OCI-LY7 (cell line): ENCODE measurements at regions not wholly inside any gene's neighbourhood (a gene's known extent, or its start where the extent isn't known, plus 50 kb on each side); places are given as distances from the start of the nearest gene placed in this dataset.

Experiments
- BruUV-seq: library from RNA; stranded (reverse); fragments of 400-500 nt; replicated peaks from 2 replicates; lab custom pipeline; 2021; lab: Mats Ljungman, UMichigan
- CTCF ChIA-PET: fragments of 300-600 bp; sonication (Branson Sonifier 250); formaldehyde crosslinking; loops from one replicate; lab custom pipeline; 2022; ENCODE audit warnings: antibody characterized with exemption; ENCODE audit not compliant: unreplicated experiment; lab: Charles Lee
- POLR2A ChIA-PET: fragments of 300-600 bp; sonication (Branson Sonifier 250); formaldehyde crosslinking; loops from one replicate; lab custom pipeline; 2022; ENCODE audit warnings: antibody characterized with exemption; lab: Charles Lee
- DNase-seq: peaks from one replicate; pipeline ENCODE4 v3.0.0-alpha.2; 2015; ENCODE audit warnings: low spot score
- H2AFZ ChIP-seq: fragments of 200-600 bp; sonication (generic), shearing (Covaris generic); 2 replicates; pipeline ENCODE4 v1.6.1; 2014; ENCODE audit warnings: mild to moderate bottlenecking, antibody characterized with exemption, low read length, moderate library complexity
- H3K27ac ChIP-seq: fragments of 200-600 bp; sonication (generic); 2 replicates; pipeline ENCODE4 v1.5.1; 2014; ENCODE audit warnings: mixed run types, low read depth, mild to moderate bottlenecking, moderate library complexity, low read length, inconsistent platforms; ENCODE audit not compliant: poor library complexity, severe bottlenecking
- H3K36me3 ChIP-seq: fragments of 200-600 bp; sonication (generic); 2 replicates; pipeline ENCODE4 v1.6.1; 2014; ENCODE audit warnings: mild to moderate bottlenecking, antibody characterized with exemption, low read length, moderate library complexity, mixed read lengths; ENCODE audit not compliant: insufficient read depth
- H3K4me1 ChIP-seq: fragments of 200-600 bp; sonication (generic); 2 replicates; pipeline ENCODE4 v1.5.1; 2014; ENCODE audit warnings: mild to moderate bottlenecking, low read length; ENCODE audit not compliant: insufficient read depth, poor library complexity, severe bottlenecking
- H3K4me2 ChIP-seq: fragments of 200-600 bp; sonication (generic); 2 replicates; pipeline ENCODE4 v1.6.1; 2014; ENCODE audit warnings: mild to moderate bottlenecking, low read length
- H3K4me3 ChIP-seq: fragments of 200-600 bp; sonication (generic); 2 replicates; pipeline ENCODE4 v1.5.1; 2014; ENCODE audit warnings: mild to moderate bottlenecking, low read depth, low read length; ENCODE audit not compliant: poor library complexity, severe bottlenecking
- H3K79me2 ChIP-seq: fragments of 200-600 bp; sonication (generic); 2 replicates; pipeline ENCODE4 v1.6.1; 2016; ENCODE audit warnings: low read depth, mild to moderate bottlenecking, low read length, moderate library complexity, mixed read lengths; ENCODE audit not compliant: insufficient read depth
- H3K9me2 ChIP-seq: fragments of 200-600 bp; sonication (generic); 2 replicates; pipeline ENCODE4 v1.6.1; 2016; ENCODE audit warnings: mild to moderate bottlenecking, low read length, mixed read lengths; ENCODE audit not compliant: insufficient read depth
- H3K9me3 ChIP-seq: fragments of 200-600 bp; sonication (generic); 2 replicates; pipeline ENCODE4 v1.6.1; 2014; ENCODE audit warnings: mild to moderate bottlenecking, mixed run types, low read length, mixed read lengths
- H4K20me1 ChIP-seq: fragments of 200-600 bp; sonication (generic); 2 replicates; pipeline ENCODE4 v1.6.1; 2014; ENCODE audit warnings: mild to moderate bottlenecking, antibody characterized with exemption, low read length, moderate library complexity, mixed read lengths; ENCODE audit not compliant: insufficient read depth
- CTCF ChIP-seq: fragments of 200-600 bp; sonication (generic); conservative IDR thresholded peaks from 2 replicates; pipeline ENCODE4 v1.5.1; 2014; ENCODE audit warnings: mild to moderate bottlenecking, antibody characterized with exemption, low read length, moderate library complexity, mixed read lengths
- EZH2phosphoT487 ChIP-seq: fragments of 200-600 bp; sonication (generic); IDR thresholded peaks from 2 replicates; pipeline ENCODE4 v1.6.1; 2018; ENCODE audit warnings: low read depth, borderline replicate concordance, mild to moderate bottlenecking, mixed run types, antibody characterized with exemption, low read length, moderate library complexity, mixed read lengths
- intact Hi-C: fragments of 100-400 bp; cut with micrococcal nuclease; formaldehyde crosslinking; loops from one replicate; pipeline ENCODE4 v1.10.0; 2022; ENCODE audit not compliant: unreplicated experiment

- H3K36me3 ChIP-seq: no peaks in the 10 kb centered on the region
- no peaks in the 10 kb centered on the region for H3K9me2 ChIP-seq
- no peaks in the 10 kb centered on the region for H3K79me2 ChIP-seq
- H3K4me2 ChIP-seq: no peak overlapping the region
- H3K4me1 ChIP-seq: no peaks in the 10 kb centered on the region
- CTCF ChIA-PET: no interaction called here
- no peak overlapping the region for H3K27ac ChIP-seq
- POLR2A ChIA-PET: interaction anchor here (1.1 kb wide), 1 partner anchor 12 kb away, joined by 3 read pairs; no protein-coding TSS in a partner anchor
- H4K20me1 ChIP-seq: no peaks in the 10 kb centered on the region
- intact Hi-C loops: no loop called here
- BruUV-seq: no TSS peak
- no peaks in the 10 kb centered on the region for H3K9me3 ChIP-seq
- no peak overlapping the region for H3K4me3 ChIP-seq
- no peak overlapping the region for H2AFZ ChIP-seq
- TF ChIP-seq CTCF: no peak
- no peak for TF ChIP-seq EZH2phosphoT487
- DNase-seq: no peak
Measured at GRCh38 chr6:112691289-112691688, 344.2 kb downstream of the RFPL4B start.

GRCh38 chr6:112695001-112695400 is 347.9 kb downstream of the RFPL4B start:
- Histone ChIP-seq H3K4me1 (no peaks in the 10 kb centered on the region), H3K27ac (no peak overlapping the region), H3K9me2 (no peaks in the 10 kb centered on the region), H3K4me2 (no peak overlapping the region), H3K9me3 (no peaks in the 10 kb centered on the region), H3K4me3 (no peak overlapping the region), H2AFZ (no peak overlapping the region), H3K79me2 (no peaks in the 10 kb centered on the region), H3K36me3 (no peaks in the 10 kb centered on the region), H4K20me1 (no peaks in the 10 kb centered on the region)
- ChIA-PET CTCF (no interaction called here), POLR2A (no interaction called here)
- intact Hi-C loops: no loop called here
- DNase-seq: no peak
- no peak for TF ChIP-seq CTCF
- no peak for TF ChIP-seq EZH2phosphoT487
- BruUV-seq: no TSS peak

GRCh38 chr6:112697265-112697664 is 350.1 kb downstream of the RFPL4B start:
- Histone ChIP-seq H3K79me2 (no peaks in the 10 kb centered on the region), H3K4me1 (no peaks in the 10 kb centered on the region), H3K4me3 (no peak overlapping the region), H3K9me2 (no peaks in the 10 kb centered on the region), H3K36me3 (no peaks in the 10 kb centered on the region), H3K4me2 (no peak overlapping the region), H3K9me3 (no peaks in the 10 kb centered on the region), H2AFZ (no peak overlapping the region), H4K20me1 (no peaks in the 10 kb centered on the region), H3K27ac (no peak overlapping the region)
- ChIA-PET POLR2A (interaction anchor here (0.6 to 1.2 kb wide), 2 partner anchors 10 to 232 kb away, joined by 3 read pairs; no protein-coding TSS in a partner anchor), CTCF (no interaction called here)
- no peak for TF ChIP-seq CTCF
- TF ChIP-seq EZH2phosphoT487: no peak
- intact Hi-C loops: no loop called here
- no TSS peak for BruUV-seq
- DNase-seq: no peak
